IPS-20b (cell line): ENCODE measurements at regions not wholly inside any gene's neighbourhood (a gene's known extent, or its start where the extent isn't known, plus 50 kb on each side); places are given as distances from the start of the nearest gene placed in this dataset.

Experiments
- H3K27ac ChIP-seq: one replicate; pipeline ENCODE4 v1.5.1; 2013; ENCODE audit warnings: low read length
- H3K27me3 ChIP-seq: 2 replicates; pipeline ENCODE4 v1.6.1; 2013; ENCODE audit warnings: mild to moderate bottlenecking, low read length, inconsistent platforms; ENCODE audit not compliant: insufficient read depth
- H3K36me3 ChIP-seq: 2 replicates; pipeline ENCODE4 v1.6.1; 2013; ENCODE audit warnings: low read depth, mild to moderate bottlenecking, inconsistent platforms, low read length, moderate library complexity; ENCODE audit not compliant: insufficient read depth
- H3K4me1 ChIP-seq: 2 replicates; pipeline ENCODE4 v1.6.1; 2013; ENCODE audit warnings: mild to moderate bottlenecking, control low read depth, inconsistent platforms, low read length, moderate library complexity; ENCODE audit not compliant: insufficient read depth
- H3K4me3 ChIP-seq: 2 replicates; pipeline ENCODE4 v1.5.1; 2013; ENCODE audit warnings: mild to moderate bottlenecking, low read length, inconsistent platforms
- H3K9ac ChIP-seq: 2 replicates; pipeline ENCODE4 v1.6.1; 2013; ENCODE audit warnings: low read depth, mild to moderate bottlenecking, inconsistent platforms, low read length, moderate library complexity
- H3K9me3 ChIP-seq: 2 replicates; pipeline ENCODE4 v1.6.1; 2013; ENCODE audit warnings: mild to moderate bottlenecking, low read depth, low read length, inconsistent platforms; ENCODE audit not compliant: insufficient read depth

- H3K4me3 ChIP-seq, result no peak overlapping the region
- no peaks in the 10 kb centered on the region for H3K9me3 ChIP-seq
- H3K27me3 ChIP-seq, result no peaks in the 10 kb centered on the region
- H3K27ac ChIP-seq, result no peak overlapping the region
- H3K9ac ChIP-seq, result peak overlapping the region; percentile 35; the same call in 1 of the 2 replicates
- H3K36me3 ChIP-seq, result no peaks in the 10 kb centered on the region
- H3K4me1 ChIP-seq, result peaks cover 29% of the 10 kb centered on the region
Measured at GRCh38 chr12:124509676-124510300, 57.6 kb downstream of the NCOR2 start.

- H3K4me1 ChIP-seq, result peaks cover 32% of the 10 kb centered on the region
- no peaks in the 10 kb centered on the region for H3K9me3 ChIP-seq
- no peaks in the 10 kb centered on the region for H3K36me3 ChIP-seq
- no peak overlapping the region for H3K27ac ChIP-seq
- no peaks in the 10 kb centered on the region for H3K27me3 ChIP-seq
- no peak overlapping the region for H3K4me3 ChIP-seq
- H3K9ac ChIP-seq, result peak overlapping the region; percentile 35; the same call in 1 of the 2 replicates
Measured at GRCh38 chr12:124509300-124509675, 58.1 kb downstream of the NCOR2 start.

GRCh38 chr12:124508381-124509079 lies 58.9 kb downstream of the NCOR2 start:
- H3K4me3 ChIP-seq, result no peak overlapping the region
- peaks cover 26% of the 10 kb centered on the region for H3K4me1 ChIP-seq
- H3K36me3 ChIP-seq, result no peaks in the 10 kb centered on the region
- no peaks in the 10 kb centered on the region for H3K9me3 ChIP-seq
- no peak overlapping the region for H3K9ac ChIP-seq
- H3K27ac ChIP-seq, result no peak overlapping the region
- no peaks in the 10 kb centered on the region for H3K27me3 ChIP-seq

GRCh38 chr12:124507188-124508109 lies 60.0 kb downstream of the NCOR2 start:
- H3K27me3 ChIP-seq, result no peaks in the 10 kb centered on the region
- peaks cover 17% of the 10 kb centered on the region; the same call in 1 of the 2 replicates for H3K4me1 ChIP-seq
- H3K27ac ChIP-seq, result no peak overlapping the region
- H3K9me3 ChIP-seq, result no peaks in the 10 kb centered on the region
- H3K9ac ChIP-seq, result peak overlapping the region; percentile 43; the same call in 1 of the 2 replicates
- H3K4me3 ChIP-seq, result no peak overlapping the region
- H3K36me3 ChIP-seq, result no peaks in the 10 kb centered on the region

- H3K9me3 ChIP-seq, result no peaks in the 10 kb centered on the region
- H3K36me3 ChIP-seq, result no peaks in the 10 kb centered on the region
- no peak overlapping the region for H3K27ac ChIP-seq
- H3K4me3 ChIP-seq, result no peak overlapping the region
- H3K4me1 ChIP-seq, result peaks cover 13% of the 10 kb centered on the region; the same call in 1 of the 2 replicates
- no peaks in the 10 kb centered on the region for H3K27me3 ChIP-seq
- no peak overlapping the region for H3K9ac ChIP-seq
Measured at GRCh38 chr12:124506832-124507153, 60.6 kb downstream of the NCOR2 start.

GRCh38 chr12:124506145-124506831 lies 61.1 kb downstream of the NCOR2 start:
- no peaks in the 10 kb centered on the region for H3K27me3 ChIP-seq
- no peak overlapping the region for H3K4me3 ChIP-seq
- H3K4me1 ChIP-seq, result peaks cover 17% of the 10 kb centered on the region; the same call in 1 of the 2 replicates
- H3K9me3 ChIP-seq, result no peaks in the 10 kb centered on the region
- H3K36me3 ChIP-seq, result no peaks in the 10 kb centered on the region
- H3K27ac ChIP-seq, result no peak overlapping the region
- no peak overlapping the region for H3K9ac ChIP-seq

GRCh38 chr12:124505001-124505818 lies 62.2 kb downstream of the NCOR2 start:
- H3K27me3 ChIP-seq, result no peaks in the 10 kb centered on the region
- H3K27ac ChIP-seq, result no peak overlapping the region
- no peaks in the 10 kb centered on the region for H3K9me3 ChIP-seq
- no peaks in the 10 kb centered on the region for H3K36me3 ChIP-seq
- H3K9ac ChIP-seq, result no peak overlapping the region
- H3K4me3 ChIP-seq, result no peak overlapping the region
- H3K4me1 ChIP-seq, result peaks cover 26% of the 10 kb centered on the region; the same call in 1 of the 2 replicates

- no peak overlapping the region for H3K27ac ChIP-seq
- H3K4me3 ChIP-seq, result no peak overlapping the region
- no peaks in the 10 kb centered on the region for H3K9me3 ChIP-seq
- peaks cover 22% of the 10 kb centered on the region; the same call in 1 of the 2 replicates for H3K4me1 ChIP-seq
- no peaks in the 10 kb centered on the region for H3K36me3 ChIP-seq
- H3K27me3 ChIP-seq, result no peaks in the 10 kb centered on the region
- H3K9ac ChIP-seq, result peak overlapping the region; percentile 27; the same call in 1 of the 2 replicates
Measured at GRCh38 chr12:124504273-124505000, 63.0 kb downstream of the NCOR2 start.

- H3K27ac ChIP-seq, result no peak overlapping the region
- no peak overlapping the region for H3K9ac ChIP-seq
Measured at GRCh38 chr12:124503305-124503704, 64.1 kb downstream of the NCOR2 start.

GRCh38 chr12:124502379-124502778 lies 65.0 kb downstream of the NCOR2 start:
- Histone ChIP-seq H3K27me3 (no peaks in the 10 kb centered on the region), H3K9ac (no peak overlapping the region), H3K4me1 (peaks cover 22% of the 10 kb centered on the region; the same call in 1 of the 2 replicates), H3K27ac (no peak overlapping the region), H3K4me3 (no peak overlapping the region), H3K9me3 (no peaks in the 10 kb centered on the region), H3K36me3 (no peaks in the 10 kb centered on the region)

More at GRCh38 chr12:124503305-124503704, 64.1 kb downstream of the NCOR2 start:
- H3K4me1 ChIP-seq, result peaks cover 22% of the 10 kb centered on the region; the same call in 1 of the 2 replicates
- H3K27me3 ChIP-seq, result no peaks in the 10 kb centered on the region
- H3K36me3 ChIP-seq, result no peaks in the 10 kb centered on the region
- no peaks in the 10 kb centered on the region for H3K9me3 ChIP-seq
- no peak overlapping the region for H3K4me3 ChIP-seq
